ENCODE measurements at regions not wholly inside any gene's neighbourhood (a gene's known extent, or its start where the extent isn't known, plus 50 kb on each side); places are given as distances from the start of the nearest gene placed in this dataset.

DNA sequence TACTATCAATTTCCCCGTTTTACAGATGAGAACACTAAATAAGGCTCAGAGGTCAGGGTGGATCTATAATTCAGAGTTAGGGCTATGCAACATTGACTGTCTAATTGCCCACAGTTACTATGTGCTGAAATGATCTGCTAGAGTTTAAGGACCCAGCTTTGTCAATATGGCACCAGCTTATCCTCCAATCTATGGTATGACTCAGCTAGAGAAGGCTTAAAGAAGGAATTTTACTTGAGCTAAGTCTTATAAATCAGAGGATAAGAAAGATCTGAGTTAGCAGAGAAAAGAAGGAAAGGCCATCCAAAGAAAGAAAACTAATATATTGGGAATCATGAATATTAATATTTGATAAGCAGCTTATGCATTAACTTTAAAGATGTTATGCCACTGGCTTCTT is 78.1 kb downstream of the ASB9 start:
- TF ChIP-seq ZNF274 (IDR thresholded peaks at IDR 0.05; ENCODE audit: low read depth, low read length) = no peak
- H3K4me3 ChIP-seq (ENCODE audit: low read length) = no peak overlapping the region

- H3K4me3 ChIP-seq (ENCODE audit: low read length) = no peak overlapping the region
- no peak for TF ChIP-seq ZNF274 (IDR thresholded peaks at IDR 0.05; ENCODE audit: low read depth, low read length)
These were observed 81.8 kb downstream of the ASB9 start for GRCh38 chrX:15188039-15188438.

DNA sequence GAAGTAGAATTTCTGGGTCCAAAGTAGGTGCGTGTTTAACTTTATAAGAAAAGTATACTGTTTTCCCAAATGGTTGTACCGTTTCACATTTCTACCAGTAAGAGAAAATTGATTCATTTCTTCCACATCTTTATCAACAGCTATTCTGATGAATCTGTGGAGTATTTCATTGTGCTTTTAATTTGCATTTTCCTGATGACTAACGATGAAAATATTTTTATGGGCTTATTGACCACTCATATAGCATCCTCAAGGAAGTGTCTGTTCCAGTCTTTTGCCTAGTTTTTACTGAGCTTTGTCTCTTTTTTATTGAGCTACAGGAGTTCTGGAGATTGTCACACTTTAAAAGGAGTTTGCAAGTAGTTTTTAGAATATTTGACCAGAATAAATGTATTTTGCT is 92.6 kb downstream of the ASB9 start:
- H3K4me3 ChIP-seq (ENCODE audit: low read length) = no peak overlapping the region
- TF ChIP-seq ZNF274 (IDR thresholded peaks at IDR 0.05; ENCODE audit: low read depth, low read length) = no peak

- H3K4me3 ChIP-seq (ENCODE audit: low read length) = no peak overlapping the region
- no peak for TF ChIP-seq ZNF274 (IDR thresholded peaks at IDR 0.05; ENCODE audit: low read depth, low read length)
These were observed 96.5 kb downstream of the ASB9 start for GRCh38 chrX:15173411-15173810.

DNA sequence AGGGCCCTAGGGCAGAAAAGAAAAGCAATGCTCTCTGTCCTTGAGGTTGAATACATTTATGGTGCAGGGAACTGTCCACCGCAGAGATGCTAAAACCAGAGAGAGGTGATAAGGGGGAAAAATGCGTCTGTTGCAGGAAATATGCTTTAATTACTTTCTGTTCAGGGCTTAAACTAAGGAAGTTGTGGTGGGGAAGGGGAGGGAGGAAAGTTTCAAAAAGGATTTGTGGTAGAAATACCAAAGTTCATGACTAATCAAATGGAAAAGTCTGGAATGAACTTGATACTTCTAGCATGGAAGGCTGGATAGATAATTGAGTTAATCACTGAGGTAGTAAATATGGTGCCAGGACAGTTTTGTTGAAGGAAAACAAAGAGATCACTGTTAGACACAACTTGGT is 99.0 kb downstream of the ASB9 start:
- no peak for TF ChIP-seq ZNF274 (IDR thresholded peaks at IDR 0.05; ENCODE audit: low read depth, low read length)
- no peak overlapping the region for H3K4me3 ChIP-seq (ENCODE audit: low read length)

DNA sequence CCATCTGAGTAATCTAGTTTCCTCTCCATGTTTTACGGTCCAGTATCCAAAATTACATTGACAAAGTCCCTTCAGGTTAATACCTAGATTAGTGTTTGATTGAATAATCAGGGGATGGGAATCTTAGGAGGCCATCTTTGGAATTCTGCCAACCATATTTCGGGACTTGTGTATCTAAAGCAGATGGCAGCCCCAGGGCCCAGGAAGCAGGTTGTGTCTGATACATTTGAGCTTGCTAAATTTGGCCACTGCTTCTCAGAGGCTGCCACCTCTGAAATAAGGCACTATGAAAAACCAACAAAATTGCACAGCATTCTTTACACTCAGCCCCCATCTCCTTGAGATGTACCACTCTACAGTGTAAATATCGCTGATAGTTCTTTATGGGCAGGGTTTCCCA is 102.1 kb downstream of the ASB9 start:
- TF ChIP-seq ZNF274 (IDR thresholded peaks at IDR 0.05; ENCODE audit: low read depth, low read length) = no peak
- H3K4me3 ChIP-seq (ENCODE audit: low read length) = no peak overlapping the region

DNA sequence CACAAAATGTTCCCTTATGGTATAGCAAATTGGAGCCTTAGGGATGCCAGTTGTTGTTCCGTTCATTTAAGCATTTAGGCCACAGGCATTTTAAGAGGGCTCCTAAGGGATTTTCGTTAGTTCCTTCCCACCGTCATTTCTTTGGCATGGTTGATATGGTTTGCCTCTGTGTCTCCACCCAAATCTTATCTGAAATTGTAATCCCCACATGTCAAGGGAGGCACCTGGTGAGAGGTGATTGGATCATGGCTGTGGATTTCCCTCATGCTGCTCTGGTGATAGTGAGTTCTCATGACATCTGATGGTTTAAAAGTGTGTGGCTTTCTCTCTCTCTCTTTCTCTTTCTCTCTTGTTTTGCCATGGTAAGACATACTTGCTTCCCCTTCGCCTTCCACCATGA is 104.1 kb downstream of the ASB9 start:
- no peak for TF ChIP-seq ZNF274 (IDR thresholded peaks at IDR 0.05; ENCODE audit: low read depth, low read length)
- no peak overlapping the region for H3K4me3 ChIP-seq (ENCODE audit: low read length)

GRCh38 chrX:15163131-15163530 is 106.8 kb downstream of the ASB9 start:
- no peak overlapping the region for H3K4me3 ChIP-seq (ENCODE audit: low read length)
- no peak for TF ChIP-seq ZNF274 (IDR thresholded peaks at IDR 0.05; ENCODE audit: low read depth, low read length)

GRCh38 chrX:15160558-15161095 is 109.3 kb downstream of the ASB9 start:
- no peak overlapping the region for H3K4me3 ChIP-seq (ENCODE audit: low read length)
- no peak for TF ChIP-seq ZNF274 (IDR thresholded peaks at IDR 0.05; ENCODE audit: low read depth, low read length)

- TF ChIP-seq ZNF274 (IDR thresholded peaks at IDR 0.05; ENCODE audit: low read depth, low read length) = no peak
- H3K4me3 ChIP-seq (ENCODE audit: low read length) = peak overlapping the region; percentile 43
These were observed 111.0 kb downstream of the ASB9 start for GRCh38 chrX:15158736-15159406.

DNA sequence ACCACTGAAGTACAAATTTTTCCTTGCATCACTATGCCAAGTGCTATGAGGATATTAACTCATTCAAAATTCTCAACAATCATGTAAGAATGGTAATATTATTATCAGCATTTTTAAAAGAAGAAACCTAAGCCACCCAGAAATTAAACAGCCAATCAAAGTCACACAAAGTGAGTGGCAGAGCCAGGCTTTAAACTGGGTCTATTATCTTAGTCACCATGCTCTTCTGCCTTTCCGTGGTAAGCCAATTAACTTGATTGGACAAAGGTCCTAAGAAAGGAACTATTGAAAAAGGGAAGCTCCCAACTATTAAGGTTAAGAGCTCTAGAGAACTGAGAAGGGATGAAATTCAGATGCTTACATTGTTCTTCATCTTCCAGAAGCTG is 111.5 kb downstream of the ASB9 start:
- no peak for TF ChIP-seq ZNF274 (IDR thresholded peaks at IDR 0.05; ENCODE audit: low read depth, low read length)
- peak overlapping the region; percentile 43; the same call in 1 of the 2 replicates for H3K4me3 ChIP-seq (ENCODE audit: low read length)

DNA sequence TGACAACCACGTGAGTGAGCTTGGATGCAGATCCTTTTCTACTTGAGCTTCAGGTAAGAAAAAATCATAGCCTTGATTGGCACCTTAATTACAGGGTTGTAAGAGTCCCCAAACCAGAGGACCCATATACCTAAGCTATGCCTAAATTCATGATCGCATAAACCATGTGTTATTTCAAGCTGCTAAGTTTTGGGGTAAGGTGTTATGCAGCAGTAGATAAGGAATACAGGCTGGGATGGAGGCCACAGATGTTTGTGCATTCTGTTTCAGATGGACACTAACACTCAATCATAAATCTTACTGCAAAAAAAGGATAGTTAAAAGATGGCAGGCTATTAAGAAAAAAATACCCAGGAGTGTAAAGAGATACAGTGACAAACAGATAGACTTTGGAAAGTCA is 112.3 kb downstream of the ASB9 start:
- H3K4me3 ChIP-seq (ENCODE audit: low read length) = no peak overlapping the region; the same call in 1 of the 2 replicates
- TF ChIP-seq ZNF274 (IDR thresholded peaks at IDR 0.05; ENCODE audit: low read depth, low read length) = no peak

GRCh38 chrX:15151267-15152186 is 118.4 kb downstream of the ASB9 start:
- TF ChIP-seq ZNF274 (IDR thresholded peaks at IDR 0.05; ENCODE audit: low read depth, low read length) = no peak
- H3K4me3 ChIP-seq (ENCODE audit: low read length) = peak overlapping the region; percentile 43; the same call in 1 of the 2 replicates

- no peak for TF ChIP-seq ZNF274 (IDR thresholded peaks at IDR 0.05; ENCODE audit: low read depth, low read length)
- H3K4me3 ChIP-seq (ENCODE audit: low read length) = no peak overlapping the region
These were observed 119.3 kb downstream of the ASB9 start for GRCh38 chrX:15150586-15150985.

- no peak for TF ChIP-seq ZNF274 (IDR thresholded peaks at IDR 0.05; ENCODE audit: low read depth, low read length)
- H3K4me3 ChIP-seq (ENCODE audit: low read length) = no peak overlapping the region
These were observed 123.4 kb downstream of the ASB9 start for GRCh38 chrX:15146515-15146914.

Data from GM08714 (cell line).